ENCODE measurements at regions not wholly inside any gene's neighbourhood (a gene's known extent, or its start where the extent isn't known, plus 50 kb on each side); places are given as distances from the start of the nearest gene placed in this dataset.
"Not testable (repeated sequence)": the region's sequence is repeated elsewhere in the genome, so short reads cannot be mapped to it uniquely, and the experiment has no call there.

GRCh38 chr4:55028196-55028595 lies 97.2 kb downstream of the KDR start:
- no peak for DNase-seq (ENCODE audit: insufficient read length, low spot score, missing footprints)
- H4K20me1 ChIP-seq (ENCODE audit: insufficient read depth, low read length) = no peaks in the 10 kb centered on the region
- no peak overlapping the region for H3K27ac ChIP-seq (ENCODE audit: low read depth, low read length)
- H3K4me1 ChIP-seq (ENCODE audit: insufficient read depth, low read length) = no peaks in the 10 kb centered on the region
- no peak overlapping the region for H3K4me2 ChIP-seq (ENCODE audit: insufficient read depth, low read length)
- H3K36me3 ChIP-seq (ENCODE audit: insufficient read depth, low read length) = no peaks in the 10 kb centered on the region
- H3K9me3 ChIP-seq (ENCODE audit: low read depth, low read length) = no peaks in the 10 kb centered on the region
- TF ChIP-seq CTCF (IDR thresholded peaks at IDR 0.05; ENCODE audit: extremely low read depth, low read depth, low read length) = no peak
- H2AFZ ChIP-seq (ENCODE audit: low read length) = no peak overlapping the region
- H3K4me3 ChIP-seq (ENCODE audit: insufficient read depth, low read length) = no peak overlapping the region
- H3K79me2 ChIP-seq (ENCODE audit: insufficient read depth, low read length) = no peaks in the 10 kb centered on the region
- H3K27me3 ChIP-seq (ENCODE audit: insufficient read depth, low read length) = no peaks in the 10 kb centered on the region

GRCh38 chr4:55027596-55027995 lies 97.8 kb downstream of the KDR start:
- H3K79me2 ChIP-seq (ENCODE audit: insufficient read depth, low read length) = no peaks in the 10 kb centered on the region
- H3K4me1 ChIP-seq (ENCODE audit: insufficient read depth, low read length) = no peaks in the 10 kb centered on the region
- no peaks in the 10 kb centered on the region for H4K20me1 ChIP-seq (ENCODE audit: insufficient read depth, low read length)
- no peaks in the 10 kb centered on the region for H3K36me3 ChIP-seq (ENCODE audit: insufficient read depth, low read length)
- H3K4me3 ChIP-seq (ENCODE audit: insufficient read depth, low read length) = no peak overlapping the region
- no peaks in the 10 kb centered on the region for H3K27me3 ChIP-seq (ENCODE audit: insufficient read depth, low read length)
- DNase-seq (ENCODE audit: insufficient read length, low spot score, missing footprints) = no peak
- H3K9me3 ChIP-seq (ENCODE audit: low read depth, low read length) = no peaks in the 10 kb centered on the region
- no peak overlapping the region for H2AFZ ChIP-seq (ENCODE audit: low read length)
- no peak overlapping the region for H3K4me2 ChIP-seq (ENCODE audit: insufficient read depth, low read length)
- TF ChIP-seq CTCF (IDR thresholded peaks at IDR 0.05; ENCODE audit: extremely low read depth, low read depth, low read length) = no peak
- no peak overlapping the region for H3K27ac ChIP-seq (ENCODE audit: low read depth, low read length)

GRCh38 chr4:55025456-55025855 lies 99.9 kb downstream of the KDR start:
- H3K27me3 ChIP-seq (ENCODE audit: insufficient read depth, low read length); H3K36me3 ChIP-seq (ENCODE audit: insufficient read depth, low read length); H3K9me3 ChIP-seq (ENCODE audit: low read depth, low read length); H3K4me2 ChIP-seq (ENCODE audit: insufficient read depth, low read length); H3K79me2 ChIP-seq (ENCODE audit: insufficient read depth, low read length); H3K4me3 ChIP-seq (ENCODE audit: insufficient read depth, low read length); H2AFZ ChIP-seq (ENCODE audit: low read length); H4K20me1 ChIP-seq (ENCODE audit: insufficient read depth, low read length); H3K27ac ChIP-seq (ENCODE audit: low read depth, low read length); H3K4me1 ChIP-seq (ENCODE audit: insufficient read depth, low read length); DNase-seq (ENCODE audit: insufficient read length, low spot score, missing footprints): not testable (repeated sequence)

- H3K27ac ChIP-seq (ENCODE audit: low read depth, low read length) = no peak overlapping the region
- H3K4me2 ChIP-seq (ENCODE audit: insufficient read depth, low read length) = no peak overlapping the region
- H3K4me3 ChIP-seq (ENCODE audit: insufficient read depth, low read length) = no peak overlapping the region
- no peaks in the 10 kb centered on the region for H4K20me1 ChIP-seq (ENCODE audit: insufficient read depth, low read length)
- no peaks in the 10 kb centered on the region for H3K9me3 ChIP-seq (ENCODE audit: low read depth, low read length)
- TF ChIP-seq CTCF (IDR thresholded peaks at IDR 0.05; ENCODE audit: extremely low read depth, low read depth, low read length) = no peak
- H3K79me2 ChIP-seq (ENCODE audit: insufficient read depth, low read length) = no peaks in the 10 kb centered on the region
- no peak for DNase-seq (ENCODE audit: insufficient read length, low spot score, missing footprints)
- H3K27me3 ChIP-seq (ENCODE audit: insufficient read depth, low read length) = no peaks in the 10 kb centered on the region
- H3K36me3 ChIP-seq (ENCODE audit: insufficient read depth, low read length) = no peaks in the 10 kb centered on the region
- H2AFZ ChIP-seq (ENCODE audit: low read length) = no peak overlapping the region
- no peaks in the 10 kb centered on the region for H3K4me1 ChIP-seq (ENCODE audit: insufficient read depth, low read length)
These were observed 102.4 kb downstream of the KDR start for GRCh38 chr4:55023030-55023429.

- Histone ChIP-seq H3K4me2 (ENCODE audit: insufficient read depth, low read length) (no peak overlapping the region), H4K20me1 (ENCODE audit: insufficient read depth, low read length) (no peaks in the 10 kb centered on the region), H3K4me1 (ENCODE audit: insufficient read depth, low read length) (no peaks in the 10 kb centered on the region), H3K36me3 (ENCODE audit: insufficient read depth, low read length) (no peaks in the 10 kb centered on the region), H2AFZ (ENCODE audit: low read length) (no peak overlapping the region), H3K27me3 (ENCODE audit: insufficient read depth, low read length) (no peaks in the 10 kb centered on the region), H3K27ac (ENCODE audit: low read depth, low read length) (no peak overlapping the region), H3K4me3 (ENCODE audit: insufficient read depth, low read length) (no peak overlapping the region), H3K79me2 (ENCODE audit: insufficient read depth, low read length) (no peaks in the 10 kb centered on the region), H3K9me3 (ENCODE audit: low read depth, low read length) (no peaks in the 10 kb centered on the region)
- no peak for TF ChIP-seq CTCF (IDR thresholded peaks at IDR 0.05; ENCODE audit: extremely low read depth, low read depth, low read length)
- no peak for DNase-seq (ENCODE audit: insufficient read length, low spot score, missing footprints)
These were observed 104.2 kb downstream of the KDR start for GRCh38 chr4:55021214-55021613.

Data from osteoblast (primary cell).